H1 (cell line): ENCODE measurements at regions not wholly inside any gene's neighbourhood (a gene's known extent, or its start where the extent isn't known, plus 50 kb on each side); places are given as distances from the start of the nearest gene placed in this dataset.

Source experiments
- CTCF ChIA-PET: fragments of 300-600 bp; sonication (Branson Sonifier 250); formaldehyde crosslinking; loops from one replicate; lab custom pipeline; 2021; ENCODE audit not compliant: partially characterized antibody; lab: Charles Lee
- POLR2A ChIA-PET: fragments of 300-600 bp; sonication (Branson Sonifier 250); formaldehyde crosslinking; loops from one replicate; lab custom pipeline; 2021; ENCODE audit warnings: inconsistent platforms; ENCODE audit not compliant: partially characterized antibody; lab: Charles Lee
- DNase-seq, 2 experiments: peaks; one replicate each; pipeline versions ENCODE4 v3.0.0 to v3.0.0-alpha.2; 2010 to 2022; ENCODE audit warnings: low spot score in 2 of 2, low read depth in 1 of 2, mixed read lengths in 1 of 2
- FAIRE-seq: peaks from 2 replicates; lab custom pipeline; 2011; peaks lifted over from hg19 to GRCh38; lab: Jason Lieb, UNC
- H2AFZ ChIP-seq: 2 replicates; pipeline ENCODE4 v1.8.1; 2012; ENCODE audit warnings: low read length, inconsistent platforms
- H2AK5ac ChIP-seq: 2 replicates; pipeline ENCODE4 v1.6.1; 2013; ENCODE audit warnings: low read depth, low read length
- H2BK120ac ChIP-seq: replicated peaks from 2 replicates; pipeline ENCODE3; 2013; ENCODE audit warnings: low read depth, low read length, inconsistent platforms
- H2BK12ac ChIP-seq: 2 replicates; pipeline ENCODE4 v1.6.1; 2013; ENCODE audit warnings: low read depth, low read length
- H2BK15ac ChIP-seq: 2 replicates; pipeline ENCODE4 v1.6.1; 2013; ENCODE audit warnings: low read length
- H2BK20ac ChIP-seq: 2 replicates; pipeline ENCODE4 v1.6.1; 2013; ENCODE audit warnings: low read length
- H2BK5ac ChIP-seq: 2 replicates; pipeline ENCODE4 v1.6.1; 2013; ENCODE audit warnings: low read depth, low read length
- H3K14ac ChIP-seq: 2 replicates; pipeline ENCODE4 v1.6.1; 2013; ENCODE audit warnings: inconsistent platforms; ENCODE audit not compliant: insufficient read length
- H3K18ac ChIP-seq: 2 replicates; pipeline ENCODE4 v1.6.1; 2013; ENCODE audit warnings: low read length; ENCODE audit errors: extremely low read depth
- H3K23ac ChIP-seq: 2 replicates; pipeline ENCODE4 v1.6.1; 2013; ENCODE audit warnings: inconsistent platforms; ENCODE audit not compliant: insufficient read length
- H3K23me2 ChIP-seq: 2 replicates; pipeline ENCODE4 v1.6.1; 2013; ENCODE audit warnings: low read depth, low read length
- H3K27ac ChIP-seq: 2 replicates; pipeline ENCODE4 v1.6.1; 2011; ENCODE audit warnings: low read depth, low read length, inconsistent platforms
- H3K27me3 ChIP-seq, 4 experiments: replicated peaks in 1 of 4; 1 replicate in 1 of 4; 2 replicates in 3 of 4; pipeline versions ENCODE4 v1.6.1 to v1.8.1; 2011 to 2013; ENCODE audit warnings: low read length in 3 of 4, mild to moderate bottlenecking in 3 of 4, inconsistent platforms in 2 of 4, mixed read lengths in 2 of 4, moderate library complexity in 1 of 4; ENCODE audit not compliant: control insufficient read depth in 3 of 4, insufficient read depth in 3 of 4; ENCODE audit errors: extremely low read depth in 1 of 4
- H3K36me3 ChIP-seq, 4 experiments: 2 replicates each; pipeline versions ENCODE4 v1.6.1 to v1.8.1; 2011 to 2013; ENCODE audit warnings: mild to moderate bottlenecking in 4 of 4, low read length in 3 of 4, moderate library complexity in 2 of 4, control low read depth in 1 of 4, inconsistent platforms in 1 of 4; ENCODE audit not compliant: insufficient read depth in 4 of 4, control insufficient read depth in 2 of 4
- H3K4ac ChIP-seq: replicated peaks from 2 replicates; pipeline ENCODE3; 2013; ENCODE audit warnings: low read length, low read depth, mixed read lengths, inconsistent platforms; ENCODE audit not compliant: insufficient read length
- H3K4me1 ChIP-seq, 4 experiments: replicated peaks in 1 of 4; 1 replicate in 1 of 4; 2 replicates in 3 of 4; pipeline versions ENCODE4 v1.6.1 to v1.8.1; 2011 to 2013; ENCODE audit warnings: low read length in 3 of 4, inconsistent platforms in 2 of 4, mixed read lengths in 1 of 4; ENCODE audit not compliant: insufficient read depth in 4 of 4, control insufficient read depth in 3 of 4
- H3K4me2 ChIP-seq, 2 experiments: 2 replicates each; pipeline versions ENCODE4 v1.6.1 to v1.8.1; 2011 to 2013; ENCODE audit warnings: low read depth in 2 of 2, low read length in 2 of 2, control low read depth in 1 of 2, inconsistent platforms in 1 of 2, mild to moderate bottlenecking in 1 of 2; ENCODE audit not compliant: insufficient read depth in 1 of 2
- H3K4me3 ChIP-seq, 4 experiments: fragments of 200-600, 300-600 bp in 1 of 4; sonication (generic), shearing (Covaris generic), sonication (Bioruptor Twin) in 1 of 4; 2 replicates each; pipeline versions ENCODE4 v1.5.1 to v1.8.1; 2011 to 2016; ENCODE audit warnings: low read length in 4 of 4, low read depth in 3 of 4, control low read depth in 2 of 4, inconsistent platforms in 2 of 4, mild to moderate bottlenecking in 2 of 4, mixed read lengths in 1 of 4, moderate library complexity in 1 of 4; ENCODE audit not compliant: insufficient read depth in 2 of 4; ENCODE audit errors: extremely low read depth in 1 of 4
- H3K56ac ChIP-seq: replicated peaks from 2 replicates; pipeline ENCODE3; 2013; ENCODE audit warnings: low read depth, mild to moderate bottlenecking, mixed read lengths, low read length, inconsistent platforms; ENCODE audit not compliant: insufficient read length
- H3K79me1 ChIP-seq: 2 replicates; pipeline ENCODE4 v1.6.1; 2013; ENCODE audit warnings: low read depth, low read length, control low read depth
- H3K79me2 ChIP-seq, 2 experiments: 2 replicates each; pipeline versions ENCODE4 v1.6.1 to v1.8.1; 2012 to 2013; ENCODE audit warnings: low read length in 2 of 2, mild to moderate bottlenecking in 2 of 2, inconsistent platforms in 1 of 2; ENCODE audit not compliant: insufficient read depth in 2 of 2, control insufficient read depth in 1 of 2
- H3K9ac ChIP-seq, 4 experiments: replicated peaks in 1 of 4; 1 replicate in 1 of 4; 2 replicates in 3 of 4; pipeline versions ENCODE4 v1.6.1 to v1.8.1; 2011 to 2013; ENCODE audit warnings: low read depth in 3 of 4, low read length in 3 of 4, control low read depth in 2 of 4, mild to moderate bottlenecking in 2 of 4, moderate library complexity in 2 of 4, inconsistent platforms in 1 of 4; ENCODE audit errors: extremely low read depth in 1 of 4
- H3K9me3 ChIP-seq, 2 experiments: 2 replicates each; pipeline versions ENCODE4 v1.6.1 to v1.8.1; 2012 to 2013; ENCODE audit warnings: mild to moderate bottlenecking in 2 of 2, moderate library complexity in 2 of 2, control low read depth in 1 of 2, inconsistent platforms in 1 of 2, low read depth in 1 of 2, low read length in 1 of 2, mixed read lengths in 1 of 2; ENCODE audit not compliant: insufficient read depth in 2 of 2
- H4K20me1 ChIP-seq, 2 experiments: replicated peaks in 1 of 2; 2 replicates each; pipeline versions ENCODE3 to v1.8.1; 2011 to 2013; ENCODE audit warnings: inconsistent platforms in 2 of 2, low read length in 2 of 2, mild to moderate bottlenecking in 1 of 2; ENCODE audit not compliant: insufficient read depth in 2 of 2, control insufficient read depth in 1 of 2
- H4K5ac ChIP-seq: 2 replicates; pipeline ENCODE4 v1.6.1; 2013; ENCODE audit warnings: low read length, low read depth, mixed read lengths, inconsistent platforms; ENCODE audit not compliant: insufficient read length
- H4K8ac ChIP-seq: 2 replicates; pipeline ENCODE4 v1.8.0; 2013; ENCODE audit warnings: mild to moderate bottlenecking, moderate library complexity, low read length, inconsistent platforms; ENCODE audit not compliant: insufficient read depth; ENCODE audit errors: extremely low read depth
- H4K91ac ChIP-seq: replicated peaks from 2 replicates; pipeline ENCODE3; 2013; ENCODE audit warnings: low read length, mixed read lengths, inconsistent platforms; ENCODE audit not compliant: insufficient read length
- ASH2L ChIP-seq: fragments of 200-600, 300-600 bp; sonication (generic); IDR thresholded peaks from one replicate; pipeline ENCODE4 v1.7.1; 2017; ENCODE audit warnings: low read length
- BRCA1 ChIP-seq: IDR thresholded peaks from 2 replicates; pipeline ENCODE4 v1.6.1; 2012; ENCODE audit warnings: low read depth, low read length, improper control_type of control experiment
- CTBP2 ChIP-seq: IDR thresholded peaks from 2 replicates; pipeline ENCODE4 v1.7.0; 2011; ENCODE audit warnings: borderline replicate concordance, mild to moderate bottlenecking, moderate library complexity, mixed read lengths, low read length; ENCODE audit not compliant: insufficient read depth, insufficient read length
- FOSL1 ChIP-seq: IDR thresholded peaks from 2 replicates; pipeline ENCODE4 v1.6.1; 2011; ENCODE audit warnings: mild to moderate bottlenecking, low read depth, low read length, moderate library complexity; ENCODE audit not compliant: insufficient read depth
- MAFK ChIP-seq: IDR thresholded peaks from 2 replicates; pipeline ENCODE4 v1.6.1; 2012; ENCODE audit warnings: low read depth, mild to moderate bottlenecking, improper control_type of control experiment, low read length
- POLR2AphosphoS5 ChIP-seq: IDR thresholded peaks from 2 replicates; pipeline ENCODE4 v1.6.1; 2011; ENCODE audit warnings: low read depth, low read length
- POU5F1 ChIP-seq: IDR thresholded peaks from 2 replicates; pipeline ENCODE4 v1.6.1; 2011; ENCODE audit warnings: low read depth, mild to moderate bottlenecking, low read length, moderate library complexity
- RNF2 ChIP-seq: fragments of 200-900, 300-1000 bp; sonication (generic); IDR thresholded peaks from 2 replicates; pipeline ENCODE4 v1.7.1; 2016; ENCODE audit warnings: borderline replicate concordance, low read depth, mild to moderate bottlenecking, antibody characterized with exemption, low read length; ENCODE audit not compliant: poor library complexity, severe bottlenecking; ENCODE audit errors: missing control alignments
- RXRA ChIP-seq: IDR thresholded peaks from 2 replicates; pipeline ENCODE4 v1.6.1; 2011; ENCODE audit warnings: low read depth, mild to moderate bottlenecking, low read length, moderate library complexity; ENCODE audit not compliant: insufficient read depth
- SIX5 ChIP-seq: IDR thresholded peaks from 2 replicates; pipeline ENCODE4 v1.6.1; 2011; ENCODE audit warnings: mild to moderate bottlenecking, low read depth, low read length
- SP1 ChIP-seq: IDR thresholded peaks from 2 replicates; pipeline ENCODE4 v1.6.1; 2011; ENCODE audit warnings: low read depth, low read length
- SP4 ChIP-seq: IDR thresholded peaks from 2 replicates; pipeline ENCODE4 v1.6.1; 2012; ENCODE audit warnings: low read length, inconsistent platforms
- WGBS, 2 experiments: shearing (Covaris generic) in 1 of 2; methylation state at CpG; one replicate each; pipeline versions ENCODE4 v1.1.6 to v1.1.7; 2013 to 2015; ENCODE audit warnings: low lambda C conversion rate in 2 of 2, mixed read lengths in 2 of 2, inconsistent platforms in 1 of 2, low coverage in 1 of 2, missing lambda C conversion rate in 1 of 2; ENCODE audit not compliant: insufficient replicate concordance in 2 of 2, insufficient coverage in 1 of 2, insufficient read length in 1 of 2; ENCODE audit errors: extremely low coverage in 1 of 2, missing lambda C conversion rate in 1 of 2; 5-methylcytosine and 5-hydroxymethylcytosine counted together

DNA sequence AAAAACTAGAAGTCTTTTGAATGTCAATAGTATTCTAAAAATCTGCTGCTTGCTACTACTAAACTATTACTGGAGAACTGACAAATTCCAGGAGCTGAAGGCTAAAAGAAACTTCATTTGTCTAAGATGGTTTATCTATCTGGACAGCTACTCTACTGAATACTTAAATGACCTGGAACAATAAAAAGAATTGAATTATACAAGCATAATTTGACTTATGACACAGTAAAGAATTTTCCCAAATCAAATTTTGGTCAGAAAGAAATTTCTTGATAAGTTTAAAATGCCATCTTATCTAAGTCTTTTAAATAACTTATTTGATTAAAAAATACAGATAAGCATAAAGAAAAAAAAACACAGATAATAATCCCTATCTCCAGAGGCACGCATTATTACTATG, 80.2 kb upstream of the ITGA4 start:
- H3K23ac ChIP-seq, result no peak overlapping the region
- no peak overlapping the region for H2BK20ac ChIP-seq
- H2BK15ac ChIP-seq, result no peak overlapping the region

More for the DNA sequence above, 80.2 kb upstream of the ITGA4 start:
- Histone ChIP-seq H3K27ac (no peak overlapping the region), H3K27me3 (no peaks in the 10 kb centered on the region), H4K8ac (no peak overlapping the region), H2BK120ac (no peak overlapping the region), H3K56ac (no peak overlapping the region), H4K5ac (no peak overlapping the region), H3K4me2 (no peak overlapping the region), H3K4ac (no peak overlapping the region), H3K36me3 (no peaks in the 10 kb centered on the region), H3K14ac (no peak overlapping the region), H3K79me2 (no peaks in the 10 kb centered on the region), H2AK5ac (no peak overlapping the region), H3K23me2 (no peaks in the 10 kb centered on the region), H3K79me1 (no peaks in the 10 kb centered on the region), H3K18ac (no peak overlapping the region), H4K20me1 (no peaks in the 10 kb centered on the region), H2BK5ac (no peak overlapping the region), H2AFZ (no peak overlapping the region), H3K9me3 (no peaks in the 10 kb centered on the region), H3K4me1 (no peaks in the 10 kb centered on the region), H3K9ac (no peak overlapping the region), H2BK12ac (no peak overlapping the region), H3K4me3 (no peak overlapping the region), H4K91ac (no peak overlapping the region)
- ChIA-PET POLR2A (no interaction called here), CTCF (no interaction called here)
- WGBS, 2 experiments, result 90% methylated on average over 1 of the region's 1 CpG; no CpG with 5 or more reads in 1 of the 2 experiments
- no peak for FAIRE-seq
- no peak for DNase-seq
- no peak for TF ChIP-seq MAFK
- no peak for TF ChIP-seq FOSL1
- no peak for TF ChIP-seq SIX5
- TF ChIP-seq POLR2AphosphoS5, result no peak
- TF ChIP-seq SP1, result no peak
- TF ChIP-seq CTBP2, result no peak
- TF ChIP-seq RXRA, result no peak
- no peak for TF ChIP-seq SP4
- no peak for TF ChIP-seq POU5F1
- TF ChIP-seq ASH2L, result no peak
- no peak for TF ChIP-seq RNF2
- no peak for TF ChIP-seq BRCA1
